ENCODE measurements at regions not wholly inside any gene's neighbourhood (a gene's known extent, or its start where the extent isn't known, plus 50 kb on each side); places are given as distances from the start of the nearest gene placed in this dataset.

- H3K27me3 ChIP-seq (ENCODE audit: insufficient read depth, low read length) = no peaks in the 10 kb centered on the region
- RAD21 ChIA-PET (ENCODE audit: low non-redundant PET in 1 of 2, low total read pairs in 2 of 2, uncharacterized antibody in 2 of 2, unreplicated experiment in 2 of 2) = no interaction called here
- H3K9me3 ChIP-seq (ENCODE audit: control insufficient read depth in 1 of 2, insufficient read depth in 1 of 2, low read depth in 1 of 2, low read length in 2 of 2) = peaks cover 0 to 6% of the 10 kb centered on the region in 2 experiments; a peak in 1 of 4 replicates
- intact Hi-C loops (cut with micrococcal nuclease) = no loop called here
- H3K4me1 ChIP-seq (ENCODE audit: control insufficient read depth in 1 of 2, insufficient read depth in 2 of 2, low read length in 2 of 2) = peaks cover 4 to 12% of the 10 kb centered on the region in 2 experiments
- TF ChIP-seq POLR2AphosphoS5 (IDR thresholded peaks at IDR 0.05; ENCODE audit: low read depth, low read length) (no peak), EZH2 (IDR thresholded peaks at IDR 0.05) (no peak), SIN3A (IDR thresholded peaks at IDR 0.05; ENCODE audit: low read depth) (no peak), CEBPB (IDR thresholded peaks at IDR 0.05; ENCODE audit: low read depth) (no peak), ZNF274 (IDR thresholded peaks at IDR 0.05; ENCODE audit: low read depth, low read length) (no peak), JUND (IDR thresholded peaks at IDR 0.05) (no peak), YY1 (IDR thresholded peaks at IDR 0.05; ENCODE audit: extremely low read depth, insufficient replicate concordance, low read depth, low read length) (no peak), EZH2phosphoT487 (IDR thresholded peaks at IDR 0.05; ENCODE audit: borderline replicate concordance) (no peak), EGR1 (IDR thresholded peaks at IDR 0.05; ENCODE audit: low read depth) (no peak), REST (IDR thresholded peaks at IDR 0.05; ENCODE audit: low read depth) (no peak), ZBTB33 (IDR thresholded peaks at IDR 0.05; ENCODE audit: extremely low read depth, insufficient replicate concordance, low read length) (no peak), SRF (IDR thresholded peaks at IDR 0.05; ENCODE audit: low read depth) (no peak), POLR2A (IDR thresholded peaks at IDR 0.05; ENCODE audit: borderline replicate concordance, extremely low read depth, insufficient read depth, insufficient read length) (no peak), TCF7L2 (IDR thresholded peaks at IDR 0.05; ENCODE audit: borderline replicate concordance, extremely low read depth, insufficient read depth, insufficient read length) (no peak), CTCF (IDR thresholded peaks at IDR 0.05 in 2 of 3, conservative IDR thresholded peaks at IDR 0.05 in 1 of 3; ENCODE audit: borderline replicate concordance in 1 of 3, insufficient read depth in 1 of 3, low read depth in 2 of 3, low read length in 2 of 3) (no peak)
- H3K9ac ChIP-seq (ENCODE audit: low read length) = no peak overlapping the region
- H3K36me3 ChIP-seq (ENCODE audit: control insufficient read depth in 1 of 2, insufficient read depth in 2 of 2, low read length in 2 of 2) = no peaks in the 10 kb centered on the region
- H4K20me1 ChIP-seq (ENCODE audit: insufficient read depth) = no peaks in the 10 kb centered on the region
- H3K27ac ChIP-seq (ENCODE audit: low read depth, low read length) = no peak overlapping the region
- DNase-seq (ENCODE audit: low read depth, low spot score) (no peak), ATAC-seq (no peak)
- no peak overlapping the region for H3K4me2 ChIP-seq (ENCODE audit: low read length)
- H2AFZ ChIP-seq (ENCODE audit: low read depth, low read length, poor library complexity, severe bottlenecking) = no peak overlapping the region
- no peaks in the 10 kb centered on the region for H3K79me2 ChIP-seq (ENCODE audit: insufficient read depth, low read length)
- no peaks in the 10 kb centered on the region for H3K9me2 ChIP-seq (ENCODE audit: insufficient read depth)
- BruUV-seq (replicated peaks) = no TSS peak
- POLR2A ChIA-PET = no interaction called here
- no peak overlapping the region for H3K4me3 ChIP-seq (replicated peaks in 1 of 2; ENCODE audit: low read depth in 1 of 2, low read length in 2 of 2)
- CTCF ChIA-PET = no interaction called here
These were observed 194.3 kb downstream of the DACT1 start for GRCh38 chr14:58832095-58832521.
